Endothelial cell (in vitro differentiated cells): ENCODE measurements at regions not wholly inside any gene's neighbourhood (a gene's known extent, or its start where the extent isn't known, plus 50 kb on each side); places are given as distances from the start of the nearest gene placed in this dataset.

ENCODE experiments used
- DNase-seq: peaks from one replicate; pipeline ENCODE4 v3.0.0; 2021; ENCODE audit warnings: low spot score
- H3K27ac Mint-ChIP-seq: one replicate; pipeline ENCODE4 v1.8.0; 2021; ENCODE audit warnings: mixed read lengths, inconsistent platforms; ENCODE audit not compliant: unreplicated experiment
- H3K27me3 Mint-ChIP-seq: one replicate; pipeline ENCODE4 v1.8.0; 2021; ENCODE audit warnings: mild to moderate bottlenecking, moderate library complexity, mixed read lengths, inconsistent platforms; ENCODE audit not compliant: unreplicated experiment
- H3K36me3 Mint-ChIP-seq: one replicate; pipeline ENCODE4 v1.8.0; 2021; ENCODE audit warnings: mild to moderate bottlenecking, low read depth, mixed read lengths, inconsistent platforms; ENCODE audit not compliant: unreplicated experiment
- H3K4me1 Mint-ChIP-seq: one replicate; pipeline ENCODE4 v1.8.0; 2021; ENCODE audit warnings: mild to moderate bottlenecking, mixed read lengths, inconsistent platforms; ENCODE audit not compliant: unreplicated experiment
- H3K4me3 Mint-ChIP-seq: one replicate; pipeline ENCODE4 v1.8.0; 2021; ENCODE audit warnings: mild to moderate bottlenecking, mixed read lengths, inconsistent platforms; ENCODE audit not compliant: unreplicated experiment
- H3K9me3 Mint-ChIP-seq: one replicate; pipeline ENCODE4 v1.8.0; 2021; ENCODE audit warnings: mixed read lengths, inconsistent platforms; ENCODE audit not compliant: unreplicated experiment
- CTCF ChIP-seq: fragments of 200-600 bp; sonication (generic); IDR thresholded peaks from one replicate; pipeline ENCODE4 v1.5.0; 2021; ENCODE audit warnings: antibody characterized with exemption; ENCODE audit not compliant: unreplicated experiment

- no peaks in the 10 kb centered on the region for H3K36me3 Mint-ChIP-seq
- H3K27me3 Mint-ChIP-seq, result no peaks in the 10 kb centered on the region
- no peaks in the 10 kb centered on the region for H3K9me3 Mint-ChIP-seq
- no peak for DNase-seq
- no peaks in the 10 kb centered on the region for H3K4me1 Mint-ChIP-seq
- H3K4me3 Mint-ChIP-seq, result no peak overlapping the region
- no peak for TF ChIP-seq CTCF
- H3K27ac Mint-ChIP-seq, result no peak overlapping the region
These were observed 524.1 kb upstream of the CNTNAP5 start for GRCh38 chr2:123500988-123501387.

- no peak for DNase-seq
- no peaks in the 10 kb centered on the region for H3K9me3 Mint-ChIP-seq
- H3K36me3 Mint-ChIP-seq, result no peaks in the 10 kb centered on the region
These were observed 522.2 kb upstream of the CNTNAP5 start for GRCh38 chr2:123502931-123503330.

GRCh38 chr2:123512547-123512946, 512.5 kb upstream of the CNTNAP5 start:
- no peak for TF ChIP-seq CTCF
- H3K36me3 Mint-ChIP-seq, result no peaks in the 10 kb centered on the region
- no peaks in the 10 kb centered on the region for H3K4me1 Mint-ChIP-seq
- H3K27ac Mint-ChIP-seq, result no peak overlapping the region
- no peak for DNase-seq
- H3K9me3 Mint-ChIP-seq, result no peaks in the 10 kb centered on the region
- H3K4me3 Mint-ChIP-seq, result no peak overlapping the region
- no peaks in the 10 kb centered on the region for H3K27me3 Mint-ChIP-seq

More at GRCh38 chr2:123502931-123503330, 522.2 kb upstream of the CNTNAP5 start:
- H3K27me3 Mint-ChIP-seq, result no peaks in the 10 kb centered on the region
- no peaks in the 10 kb centered on the region for H3K4me1 Mint-ChIP-seq
- H3K4me3 Mint-ChIP-seq, result no peak overlapping the region
- H3K27ac Mint-ChIP-seq, result no peak overlapping the region
- TF ChIP-seq CTCF, result no peak

GRCh38 chr2:123513351-123513750, 511.7 kb upstream of the CNTNAP5 start:
- Mint-ChIP-seq H3K4me3 (no peak overlapping the region), H3K27me3 (no peaks in the 10 kb centered on the region), H3K9me3 (no peaks in the 10 kb centered on the region), H3K36me3 (no peaks in the 10 kb centered on the region), H3K27ac (no peak overlapping the region), H3K4me1 (no peaks in the 10 kb centered on the region)
- no peak for DNase-seq
- TF ChIP-seq CTCF, result no peak

GRCh38 chr2:123514613-123515207, 510.4 kb upstream of the CNTNAP5 start:
- Mint-ChIP-seq H3K27me3 (no peaks in the 10 kb centered on the region), H3K27ac (no peak overlapping the region), H3K4me3 (no peak overlapping the region), H3K36me3 (no peaks in the 10 kb centered on the region), H3K9me3 (no peaks in the 10 kb centered on the region), H3K4me1 (no peaks in the 10 kb centered on the region)
- no peak for TF ChIP-seq CTCF
- no peak for DNase-seq
